Mesendoderm (in vitro differentiated cells): ENCODE measurements at regions not wholly inside any gene's neighbourhood (a gene's known extent, or its start where the extent isn't known, plus 50 kb on each side); places are given as distances from the start of the nearest gene placed in this dataset.
A peak's percentile ranks its signal among the peaks of the same experiment; 100 is the strongest.

Experiments
- DNase-seq: peaks from one replicate; pipeline ENCODE4 v3.0.0; 2013
- H2AK5ac ChIP-seq: 2 replicates; pipeline ENCODE4 v1.6.1; 2013; ENCODE audit warnings: low read length, inconsistent platforms
- H2BK120ac ChIP-seq: 2 replicates; pipeline ENCODE4 v1.6.1; 2013; ENCODE audit warnings: low read depth, mild to moderate bottlenecking, low read length, moderate library complexity, mixed read lengths
- H2BK15ac ChIP-seq: replicated peaks from 2 replicates; pipeline ENCODE4 v1.6.1; 2013; ENCODE audit warnings: low read depth, mild to moderate bottlenecking, moderate library complexity
- H2BK5ac ChIP-seq: 2 replicates; pipeline ENCODE4 v1.6.1; 2013; ENCODE audit warnings: low read length, inconsistent platforms
- H3K18ac ChIP-seq: 2 replicates; pipeline ENCODE4 v1.6.1; 2013; ENCODE audit warnings: mild to moderate bottlenecking, low read length, mixed read lengths
- H3K23ac ChIP-seq: one replicate; pipeline ENCODE4 v1.6.1; 2013; ENCODE audit warnings: low read length
- H3K27ac ChIP-seq: 2 replicates; pipeline ENCODE4 v1.5.1; 2013; ENCODE audit warnings: low read depth, mild to moderate bottlenecking, inconsistent platforms, low read length, moderate library complexity
- H3K27me3 ChIP-seq: 2 replicates; pipeline ENCODE4 v1.6.1; 2013; ENCODE audit warnings: low read length, control low read depth, mild to moderate bottlenecking, inconsistent platforms; ENCODE audit not compliant: insufficient read depth, poor library complexity
- H3K36me3 ChIP-seq: 2 replicates; pipeline ENCODE4 v1.6.1; 2013; ENCODE audit warnings: low read length, inconsistent platforms; ENCODE audit not compliant: control insufficient read depth, insufficient read depth
- H3K4ac ChIP-seq: one replicate; pipeline ENCODE4 v1.6.1; 2013; ENCODE audit warnings: low read depth, mild to moderate bottlenecking, low read length, moderate library complexity
- H3K4me1 ChIP-seq: 2 replicates; pipeline ENCODE4 v1.6.1; 2013; ENCODE audit warnings: low read depth, low read length, inconsistent platforms; ENCODE audit not compliant: control insufficient read depth
- H3K4me2 ChIP-seq: 2 replicates; pipeline ENCODE4 v1.6.1; 2013; ENCODE audit warnings: low read length
- H3K4me3 ChIP-seq: 2 replicates; pipeline ENCODE4 v1.5.1; 2013; ENCODE audit warnings: mild to moderate bottlenecking, low read length
- H3K56ac ChIP-seq: one replicate; pipeline ENCODE4 v1.6.1; 2013; ENCODE audit warnings: low read length
- H3K79me1 ChIP-seq: 2 replicates; pipeline ENCODE4 v1.6.1; 2013; ENCODE audit warnings: low read length, inconsistent platforms
- H3K79me2 ChIP-seq: 2 replicates; pipeline ENCODE4 v1.6.1; 2013; ENCODE audit warnings: mild to moderate bottlenecking, low read length; ENCODE audit not compliant: control insufficient read depth, insufficient read depth
- H3K9ac ChIP-seq: 2 replicates; pipeline ENCODE4 v1.6.1; 2013; ENCODE audit warnings: low read length, inconsistent platforms
- H4K5ac ChIP-seq: one replicate; pipeline ENCODE4 v1.6.1; 2013; ENCODE audit warnings: low read length
- H4K8ac ChIP-seq: one replicate; pipeline ENCODE4 v1.6.1; 2013; ENCODE audit warnings: low read depth, mild to moderate bottlenecking, control low read depth, low read length, moderate library complexity
- WGBS: extraction: QIAGEN DNeasy Blood & Tissue Kit; methylation state at CpG from one replicate; pipeline ENCODE4 v1.1.7; 2013; ENCODE audit warnings: low lambda C conversion rate, missing lambda C conversion rate; ENCODE audit not compliant: insufficient coverage; ENCODE audit errors: extremely low coverage; 5-methylcytosine and 5-hydroxymethylcytosine counted together

DNA sequence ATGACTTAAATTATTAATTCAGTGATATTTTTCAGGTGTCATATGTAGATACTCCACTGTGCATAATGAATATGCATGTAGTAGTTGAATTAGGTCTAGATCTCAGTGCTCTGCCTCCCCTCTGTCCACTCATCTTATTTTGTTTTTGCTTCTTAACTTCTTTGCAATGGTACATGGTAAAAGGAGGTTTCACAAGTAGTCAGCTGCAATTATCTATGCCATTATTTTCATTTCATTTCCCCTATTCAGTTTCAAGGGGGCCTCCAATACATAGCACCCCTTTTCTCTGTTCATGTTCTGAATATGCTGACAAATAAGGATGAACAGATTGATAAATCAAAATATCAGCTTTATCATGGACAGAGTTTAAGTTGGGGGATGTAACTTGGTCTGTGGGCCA lies 511.6 kb upstream of the ZNF608 start:
- Histone ChIP-seq H3K4me3 (no peak overlapping the region), H3K18ac (no peak overlapping the region), H3K79me1 (no peaks in the 10 kb centered on the region), H4K8ac (no peak overlapping the region), H3K27ac (no peak overlapping the region), H3K9ac (no peak overlapping the region), H3K79me2 (no peaks in the 10 kb centered on the region), H4K5ac (no peak overlapping the region), H2AK5ac (no peak overlapping the region), H3K4me2 (no peak overlapping the region), H2BK120ac (no peak overlapping the region), H3K4me1 (no peaks in the 10 kb centered on the region), H2BK5ac (no peak overlapping the region), H3K27me3 (no peaks in the 10 kb centered on the region), H2BK15ac (no peak overlapping the region), H3K4ac (no peak overlapping the region), H3K36me3 (no peaks in the 10 kb centered on the region), H3K23ac (no peak overlapping the region), H3K56ac (no peak overlapping the region)
- no peak for DNase-seq

DNA sequence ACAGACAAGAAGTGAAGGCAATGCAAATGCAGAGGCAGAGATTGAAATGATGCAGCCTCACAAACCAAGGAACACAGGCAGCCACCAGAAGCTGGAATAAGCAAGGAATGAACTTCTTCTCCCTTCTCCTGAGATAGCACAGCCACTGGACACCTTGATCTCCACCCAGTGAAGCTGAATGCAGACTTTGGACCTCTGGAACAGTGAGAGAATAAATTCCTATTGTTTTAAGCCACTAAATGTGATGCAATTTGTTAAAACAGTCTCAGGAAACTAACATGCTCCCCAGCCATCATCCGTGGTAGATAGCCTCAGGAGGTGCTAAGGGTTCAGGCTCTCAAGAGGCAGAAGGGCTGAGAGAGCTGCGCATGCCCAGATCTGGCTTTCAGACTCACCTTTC lies 512.2 kb upstream of the ZNF608 start:
- no peak overlapping the region for H3K18ac ChIP-seq
- no peak overlapping the region for H2BK120ac ChIP-seq
- no peak overlapping the region for H3K4me3 ChIP-seq
- no peak overlapping the region for H3K27ac ChIP-seq
- H3K27me3 ChIP-seq = no peaks in the 10 kb centered on the region
- no peaks in the 10 kb centered on the region for H3K79me1 ChIP-seq
- no peak for DNase-seq
- H3K4me2 ChIP-seq = no peak overlapping the region
- H4K5ac ChIP-seq = no peak overlapping the region
- H2BK15ac ChIP-seq = no peak overlapping the region
- no peaks in the 10 kb centered on the region for H3K79me2 ChIP-seq
- no CpG with 5 or more reads among the region's 2 CpGs for WGBS
- no peak overlapping the region for H2BK5ac ChIP-seq
- no peak overlapping the region for H3K23ac ChIP-seq
- no peak overlapping the region for H3K4ac ChIP-seq
- H3K9ac ChIP-seq = no peak overlapping the region
- no peaks in the 10 kb centered on the region for H3K4me1 ChIP-seq
- no peaks in the 10 kb centered on the region for H3K36me3 ChIP-seq
- H2AK5ac ChIP-seq = no peak overlapping the region
- H4K8ac ChIP-seq = no peak overlapping the region
- H3K56ac ChIP-seq = no peak overlapping the region

DNA sequence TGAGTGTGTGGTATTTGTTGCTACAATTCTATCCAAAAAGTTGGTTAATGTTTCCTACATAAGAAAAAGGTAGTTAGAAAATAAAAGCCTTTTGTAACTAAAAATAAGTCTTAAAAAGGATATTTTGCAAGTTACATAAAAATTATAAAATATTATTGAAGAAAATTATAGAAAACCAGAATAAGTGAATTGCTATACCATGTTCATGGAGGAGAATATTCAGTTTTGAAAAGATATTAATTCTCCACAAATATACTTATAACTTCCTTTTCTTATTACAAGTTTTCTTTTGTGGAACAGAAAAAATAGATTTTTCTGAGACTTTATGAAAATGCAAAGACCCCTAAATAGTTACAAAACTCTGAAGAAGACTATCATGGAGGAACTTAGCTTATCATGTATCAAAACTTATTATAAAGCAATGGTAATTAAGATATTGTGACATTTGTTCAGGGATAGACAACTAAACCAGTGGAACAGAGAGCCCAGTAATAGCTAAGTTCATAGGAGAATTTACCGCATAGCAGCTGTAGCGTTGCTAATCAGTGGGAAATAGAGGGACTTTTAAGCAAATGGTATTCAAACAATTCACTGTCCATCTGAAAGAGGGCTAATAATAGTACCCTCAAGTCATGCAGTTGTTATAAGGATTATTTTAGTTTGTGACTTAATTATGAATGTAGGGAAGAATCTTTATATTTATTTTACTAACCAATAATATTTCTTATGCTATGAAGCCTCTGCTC lies 515.2 kb upstream of the ZNF608 start:
- Histone ChIP-seq H4K8ac (no peak overlapping the region), H3K36me3 (no peaks in the 10 kb centered on the region), H3K4ac (no peak overlapping the region), H3K4me2 (no peak overlapping the region), H3K27ac (no peak overlapping the region), H4K5ac (no peak overlapping the region), H2AK5ac (no peak overlapping the region), H3K9ac (no peak overlapping the region), H3K56ac (no peak overlapping the region), H3K27me3 (no peaks in the 10 kb centered on the region), H3K79me2 (no peaks in the 10 kb centered on the region), H3K4me3 (no peak overlapping the region), H3K79me1 (no peaks in the 10 kb centered on the region), H3K4me1 (no peaks in the 10 kb centered on the region), H2BK120ac (no peak overlapping the region), H2BK15ac (no peak overlapping the region), H3K23ac (no peak overlapping the region), H3K18ac (no peak overlapping the region), H2BK5ac (no peak overlapping the region)
- WGBS = no CpG with 5 or more reads among the region's 2 CpGs
- DNase-seq = no peak

DNA sequence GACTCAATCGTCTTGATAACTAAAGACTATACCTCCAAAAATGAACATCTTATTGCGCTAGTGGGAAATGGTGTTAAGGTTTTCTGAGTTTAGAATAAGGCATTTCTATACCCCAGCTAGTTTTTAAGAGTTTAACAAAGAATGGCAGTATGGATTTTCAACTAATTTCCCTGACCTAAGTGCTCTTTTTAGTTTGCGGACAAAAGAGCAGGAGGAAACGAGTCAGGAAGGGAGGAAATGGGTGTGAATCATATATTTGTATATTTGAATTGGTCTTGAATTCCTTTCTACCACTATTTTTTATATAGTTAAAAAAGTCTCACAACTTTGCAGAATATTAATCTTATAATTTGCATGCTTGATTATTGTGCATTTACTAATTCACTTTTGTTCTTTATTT lies 516.3 kb upstream of the ZNF608 start:
- Histone ChIP-seq H4K8ac (no peak overlapping the region), H3K4me2 (no peak overlapping the region), H3K4me3 (no peak overlapping the region), H2BK15ac (no peak overlapping the region), H3K36me3 (no peaks in the 10 kb centered on the region), H3K18ac (no peak overlapping the region), H2BK120ac (no peak overlapping the region), H3K23ac (no peak overlapping the region), H3K4me1 (no peaks in the 10 kb centered on the region), H2AK5ac (no peak overlapping the region), H3K79me2 (no peaks in the 10 kb centered on the region), H4K5ac (no peak overlapping the region), H3K27ac (no peak overlapping the region), H3K79me1 (no peaks in the 10 kb centered on the region), H3K9ac (no peak overlapping the region), H3K4ac (no peak overlapping the region), H3K27me3 (no peaks in the 10 kb centered on the region), H3K56ac (no peak overlapping the region), H2BK5ac (no peak overlapping the region)
- no CpG with 5 or more reads among the region's 4 CpGs for WGBS
- DNase-seq = no peak

DNA sequence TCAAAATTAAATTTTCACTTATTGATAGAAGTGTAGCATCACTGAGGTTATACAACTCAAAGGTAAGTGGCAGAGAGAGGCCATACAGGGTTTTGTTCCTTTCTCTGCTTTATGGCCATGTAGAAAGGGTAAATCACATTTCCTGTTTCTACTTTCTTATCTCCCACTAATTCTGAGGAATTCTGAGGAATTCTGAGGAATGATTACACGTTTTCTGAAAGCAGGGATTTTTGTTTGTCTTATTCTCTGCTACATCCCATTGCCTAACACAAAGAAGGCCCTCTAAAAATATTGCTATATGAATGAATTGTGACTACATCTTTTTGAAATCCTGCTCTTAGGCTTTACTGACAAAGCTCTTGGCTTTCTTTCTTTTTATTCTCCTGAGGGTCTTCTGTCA lies 516.9 kb upstream of the ZNF608 start:
- H3K23ac ChIP-seq = no peak overlapping the region
- no peak overlapping the region for H3K18ac ChIP-seq
- no peaks in the 10 kb centered on the region for H3K79me1 ChIP-seq
- no peak overlapping the region for H3K4me3 ChIP-seq
- no peak overlapping the region for H4K8ac ChIP-seq
- no peak overlapping the region for H3K27ac ChIP-seq
- H2BK5ac ChIP-seq = no peak overlapping the region
- H4K5ac ChIP-seq = no peak overlapping the region
- H3K4me1 ChIP-seq = no peaks in the 10 kb centered on the region
- H2BK15ac ChIP-seq = no peak overlapping the region
- H2AK5ac ChIP-seq = no peak overlapping the region
- no peak overlapping the region for H3K4ac ChIP-seq
- no peak overlapping the region for H3K56ac ChIP-seq
- WGBS = no CpG with 5 or more reads among the region's 1 CpG
- H3K4me2 ChIP-seq = no peak overlapping the region
- no peak overlapping the region for H2BK120ac ChIP-seq
- H3K9ac ChIP-seq = no peak overlapping the region
- DNase-seq = peak; percentile 59
- H3K27me3 ChIP-seq = no peaks in the 10 kb centered on the region
- H3K79me2 ChIP-seq = no peaks in the 10 kb centered on the region
- no peaks in the 10 kb centered on the region for H3K36me3 ChIP-seq

DNA sequence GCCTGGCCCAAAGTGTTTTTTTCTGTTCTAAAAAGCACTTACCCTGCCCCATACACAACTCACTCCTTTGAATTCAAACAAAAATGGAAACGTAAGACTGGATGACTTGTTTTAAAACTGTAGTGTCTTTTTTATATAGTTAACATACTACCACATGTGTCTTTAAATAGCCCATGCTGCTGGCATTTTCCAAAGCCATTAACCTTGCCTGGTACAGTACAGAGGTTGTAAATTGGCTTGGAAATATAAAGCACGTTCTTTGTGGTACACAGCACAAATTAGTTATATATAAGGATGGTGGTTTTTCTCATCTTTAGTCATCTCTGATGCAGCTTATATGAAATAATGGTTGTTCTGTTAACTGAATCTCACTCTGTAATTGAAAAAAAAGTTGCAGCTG lies 519.7 kb upstream of the ZNF608 start:
- Histone ChIP-seq H3K79me2 (no peaks in the 10 kb centered on the region), H3K9ac (no peak overlapping the region), H3K23ac (no peak overlapping the region), H4K5ac (no peak overlapping the region), H2AK5ac (no peak overlapping the region), H3K27ac (no peak overlapping the region), H3K4me2 (no peak overlapping the region), H3K4ac (no peak overlapping the region), H2BK120ac (no peak overlapping the region), H3K4me3 (no peak overlapping the region), H2BK5ac (no peak overlapping the region), H3K56ac (no peak overlapping the region), H3K18ac (no peak overlapping the region), H3K4me1 (no peaks in the 10 kb centered on the region), H3K27me3 (no peaks in the 10 kb centered on the region), H4K8ac (no peak overlapping the region), H2BK15ac (no peak overlapping the region), H3K79me1 (no peaks in the 10 kb centered on the region), H3K36me3 (no peaks in the 10 kb centered on the region)
- no peak for DNase-seq
- no CpG with 5 or more reads among the region's 2 CpGs for WGBS
